IMR-90 (cell line): ENCODE measurements at regions not wholly inside any gene's neighbourhood (a gene's known extent, or its start where the extent isn't known, plus 50 kb on each side); places are given as distances from the start of the nearest gene placed in this dataset.

Experiments
- ATAC-seq: fragments of 200-7000 bp; cut with Tn5 transposase; 2 replicates; pipeline ENCODE4 v1.9.1; 2020; ENCODE audit warnings: low read depth, mild to moderate bottlenecking, moderate library complexity
- BruUV-seq: library from RNA; stranded (reverse); fragments of 400-500 nt; replicated peaks from 2 replicates; lab custom pipeline; 2021; lab: Mats Ljungman, UMichigan
- CTCF ChIA-PET: fragments of 300-600 bp; formaldehyde crosslinking; extraction: SDS; loops from one replicate; lab custom pipeline; 2021; ENCODE audit warnings: antibody characterized with exemption; lab: Yijun Ruan, JAX
- POLR2A ChIA-PET: fragments of 300-600 bp; sonication (Branson Sonifier 250); formaldehyde crosslinking; loops from one replicate; lab custom pipeline; 2022; ENCODE audit warnings: antibody characterized with exemption; ENCODE audit not compliant: unreplicated experiment; lab: Charles Lee
- DNase-seq: peaks from one replicate; pipeline ENCODE4 v3.0.0; 2013
- H2AFZ ChIP-seq: replicated peaks from 2 replicates; pipeline ENCODE3; 2013; ENCODE audit warnings: low read length, mild to moderate bottlenecking; ENCODE audit not compliant: poor library complexity
- H2AK5ac ChIP-seq: 2 replicates; pipeline ENCODE4 v1.6.1; 2013; ENCODE audit warnings: low read depth, low read length, inconsistent platforms
- H2AK9ac ChIP-seq: replicated peaks from 2 replicates; pipeline ENCODE3; 2013; ENCODE audit warnings: mild to moderate bottlenecking, low read depth, low read length, moderate library complexity; ENCODE audit not compliant: poor library complexity
- H2BK120ac ChIP-seq: 2 replicates; pipeline ENCODE4 v1.6.1; 2013; ENCODE audit warnings: low read depth, low read length, inconsistent platforms
- H2BK15ac ChIP-seq: 3 replicates; pipeline ENCODE4 v1.6.1; 2013; ENCODE audit warnings: low read depth, low read length, inconsistent platforms
- H2BK20ac ChIP-seq: 2 replicates; pipeline ENCODE4 v1.6.1; 2013; ENCODE audit warnings: low read depth, mild to moderate bottlenecking, inconsistent platforms, low read length, moderate library complexity
- H2BK5ac ChIP-seq: 2 replicates; pipeline ENCODE4 v1.6.1; 2013; ENCODE audit warnings: mild to moderate bottlenecking, low read depth, low read length, inconsistent platforms; ENCODE audit not compliant: poor library complexity, severe bottlenecking
- H3K14ac ChIP-seq: replicated peaks from 2 replicates; pipeline ENCODE4 v1.6.1; 2013; ENCODE audit warnings: low read depth, low read length, inconsistent platforms
- H3K18ac ChIP-seq: 2 replicates; pipeline ENCODE4 v1.6.1; 2013; ENCODE audit warnings: low read depth, low read length, control low read depth
- H3K23ac ChIP-seq: 2 replicates; pipeline ENCODE4 v1.6.1; 2013; ENCODE audit warnings: low read depth, low read length, inconsistent platforms
- H3K27ac ChIP-seq: 2 replicates; pipeline ENCODE4 v1.5.1; 2013; ENCODE audit warnings: mild to moderate bottlenecking, control low read depth, low read length; ENCODE audit not compliant: insufficient read depth
- H3K27me3 ChIP-seq: 2 replicates; pipeline ENCODE4 v1.6.1; 2013; ENCODE audit warnings: low read length; ENCODE audit not compliant: control insufficient read depth, insufficient read depth
- H3K36me3 ChIP-seq: 2 replicates; pipeline ENCODE4 v1.6.1; 2013; ENCODE audit warnings: low read length, mixed read lengths; ENCODE audit not compliant: control insufficient read depth, insufficient read depth
- H3K4ac ChIP-seq: 2 replicates; pipeline ENCODE4 v1.6.1; 2013; ENCODE audit warnings: low read depth, low read length, inconsistent platforms
- H3K4me1 ChIP-seq: 2 replicates; pipeline ENCODE4 v1.6.1; 2013; ENCODE audit warnings: low read length, mixed read lengths; ENCODE audit not compliant: control insufficient read depth, insufficient read depth
- H3K4me2 ChIP-seq: 2 replicates; pipeline ENCODE4 v1.6.1; 2013; ENCODE audit warnings: low read depth, mild to moderate bottlenecking, control low read depth, low read length, moderate library complexity
- H3K4me3 ChIP-seq: 2 replicates; pipeline ENCODE4 v1.5.1; 2013; ENCODE audit warnings: low read depth, mild to moderate bottlenecking, control low read depth, low read length, moderate library complexity; ENCODE audit not compliant: insufficient read depth
- H3K56ac ChIP-seq: 2 replicates; pipeline ENCODE4 v1.6.1; 2013; ENCODE audit warnings: low read length, inconsistent platforms; ENCODE audit not compliant: insufficient read depth; ENCODE audit errors: extremely low read depth
- H3K79me1 ChIP-seq, 2 experiments: 2 replicates each; pipeline ENCODE4 v1.6.1; 2013; ENCODE audit warnings: low read length in 2 of 2, inconsistent platforms in 1 of 2, low read depth in 1 of 2
- H3K9ac ChIP-seq: 2 replicates; pipeline ENCODE4 v1.6.1; 2013; ENCODE audit warnings: low read depth, low read length, control low read depth
- H3K9me1 ChIP-seq: 2 replicates; pipeline ENCODE4 v1.6.1; 2013; ENCODE audit warnings: low read length, inconsistent platforms; ENCODE audit not compliant: insufficient read depth
- H3K9me3 ChIP-seq: 2 replicates; pipeline ENCODE4 v1.6.1; 2013; ENCODE audit warnings: low read length; ENCODE audit not compliant: control insufficient read depth, insufficient read depth
- H4K20me1 ChIP-seq: 2 replicates; pipeline ENCODE4 v1.6.1; 2013; ENCODE audit warnings: low read length, inconsistent platforms; ENCODE audit not compliant: insufficient read depth
- H4K5ac ChIP-seq: 2 replicates; pipeline ENCODE4 v1.6.1; 2013; ENCODE audit warnings: mild to moderate bottlenecking, low read depth, low read length, control low read depth
- H4K8ac ChIP-seq, 2 experiments: 2 replicates each; pipeline ENCODE4 v1.6.1; 2013; ENCODE audit warnings: low read depth in 2 of 2, low read length in 2 of 2, control low read depth in 1 of 2, inconsistent platforms in 1 of 2
- H4K91ac ChIP-seq: 2 replicates; pipeline ENCODE4 v1.6.1; 2013; ENCODE audit warnings: low read depth, low read length, inconsistent platforms; ENCODE audit not compliant: insufficient read depth
- CEBPB ChIP-seq: IDR thresholded peaks from 2 replicates; pipeline ENCODE4 v1.6.1; 2012; ENCODE audit warnings: low read depth, low read length, improper control_type of control experiment
- CHD1 ChIP-seq: IDR thresholded peaks from 2 replicates; pipeline ENCODE4 v1.6.1; 2012; ENCODE audit warnings: low read depth, low read length, improper control_type of control experiment
- FOS ChIP-seq: fragments of 150-350 bp; IDR thresholded peaks from 2 replicates; pipeline ENCODE4 v1.6.1; 2016; ENCODE audit warnings: low read depth, low read length
- MAFK ChIP-seq: IDR thresholded peaks from 2 replicates; pipeline ENCODE4 v1.6.1; 2012; ENCODE audit warnings: low read depth, low read length, improper control_type of control experiment
- MAZ ChIP-seq: IDR thresholded peaks from 2 replicates; pipeline ENCODE4 v1.6.1; 2012; ENCODE audit warnings: low read depth, mild to moderate bottlenecking, low read length, improper control_type of control experiment, moderate library complexity, borderline replicate concordance
- MXI1 ChIP-seq: IDR thresholded peaks from 2 replicates; pipeline ENCODE4 v1.6.1; 2012; ENCODE audit warnings: low read depth, mild to moderate bottlenecking, low read length, moderate library complexity, borderline replicate concordance
- NFE2L2 ChIP-seq: fragments of 150-350 bp; IDR thresholded peaks from 2 replicates; pipeline ENCODE4 v1.6.1; 2016; ENCODE audit warnings: low read depth, mild to moderate bottlenecking, low read length
- POLR2A ChIP-seq: IDR thresholded peaks from 2 replicates; pipeline ENCODE4 v1.6.1; 2012; ENCODE audit warnings: mild to moderate bottlenecking, low read depth, low read length
- RAD21 ChIP-seq: IDR thresholded peaks from 2 replicates; pipeline ENCODE4 v1.6.1; 2012; ENCODE audit warnings: low read length, improper control_type of control experiment
- RCOR1 ChIP-seq: IDR thresholded peaks from 2 replicates; pipeline ENCODE4 v1.6.1; 2012; ENCODE audit warnings: mild to moderate bottlenecking, low read length, improper control_type of control experiment; ENCODE audit not compliant: insufficient replicate concordance
- RFX5 ChIP-seq: IDR thresholded peaks from 2 replicates; pipeline ENCODE4 v1.8.0; 2012; ENCODE audit warnings: low read depth, mild to moderate bottlenecking, low read length, moderate library complexity
- SMC3 ChIP-seq: fragments of 150-350 bp; IDR thresholded peaks from 2 replicates; pipeline ENCODE4 v1.6.1; 2016; ENCODE audit warnings: low read depth, mild to moderate bottlenecking, antibody characterized with exemption, low read length, moderate library complexity
- USF2 ChIP-seq: fragments of 150-350 bp; IDR thresholded peaks from 2 replicates; pipeline ENCODE4 v1.6.1; 2017; ENCODE audit warnings: mild to moderate bottlenecking, antibody characterized with exemption, low read length, low read depth
- WGBS, 2 experiments: methylation state at CpG; one replicate each; pipeline versions ENCODE4 v1.1.5 to v1.1.7; 2013; ENCODE audit warnings: missing lambda C conversion rate in 2 of 2; ENCODE audit not compliant: insufficient read length in 1 of 2; ENCODE audit errors: extremely low coverage in 2 of 2; 5-methylcytosine and 5-hydroxymethylcytosine counted together
- dilution Hi-C: fragments of 300-500 bp; cut with HindIII; formaldehyde crosslinking; loops from one replicate; pipeline ENCODE4 v1.14.3; 2018; ENCODE audit warnings: low sequenced_read_pairs; ENCODE audit not compliant: unreplicated experiment
- in situ Hi-C: fragments of 300-500 bp; cut with MboI; formaldehyde crosslinking; loops from 3 replicates; pipeline ENCODE4 v1.14.3; 2019; ENCODE audit warnings: low sequenced_read_pairs, inconsistent platforms, mixed read lengths
- intact Hi-C: fragments of 100-400 bp; cut with micrococcal nuclease; formaldehyde crosslinking; loops from 2 replicates; pipeline ENCODE4 v1.10.0; 2022
- TF ChIP-seq, protein P1 (sequence below): fragments of 150-350 bp; IDR thresholded peaks from 2 replicates; pipeline ENCODE4 v1.6.1; 2016; ENCODE audit warnings: low read depth, mild to moderate bottlenecking, low read length, moderate library complexity, borderline replicate concordance
- TF ChIP-seq, protein P2 (sequence below): conservative IDR thresholded peaks from 2 replicates; pipeline ENCODE4 v1.5.1; 2012; ENCODE audit warnings: mild to moderate bottlenecking, low read depth, low read length, improper control_type of control experiment

- peaks cover 36 to 63% of the 10 kb centered on the region in 2 experiments for H3K79me1 ChIP-seq
- H3K27me3 ChIP-seq, result no peaks in the 10 kb centered on the region
- ChIA-PET CTCF (no interaction called here), POLR2A (no interaction called here)
- H3K4me2 ChIP-seq, result no peak overlapping the region
- BruUV-seq, result no TSS peak
- H3K4ac ChIP-seq, result peak overlapping the region; percentile 73
- WGBS, 2 experiments, result 100% methylated on average over 1 of the region's 3 CpGs; no CpG with 5 or more reads in 1 of the 2 experiments
- H2BK5ac ChIP-seq, result peak overlapping the region; percentile 77
- dilution Hi-C loops, result no loop called here
- peak overlapping the region; percentile 94 for H2BK120ac ChIP-seq
- H4K8ac ChIP-seq, result peak overlapping the region; percentile 34 to 78; a peak in 3 of 4 replicates
- H4K91ac ChIP-seq, result peak overlapping the region; percentile 89
- H3K56ac ChIP-seq, result peak overlapping the region; percentile 39
- peak overlapping the region; percentile 87 for H3K14ac ChIP-seq
- H4K20me1 ChIP-seq, result no peaks in the 10 kb centered on the region
- no peaks in the 10 kb centered on the region for H3K36me3 ChIP-seq
- H3K4me3 ChIP-seq, result no peak overlapping the region
- in situ Hi-C loops, result no loop called here
- H2AK9ac ChIP-seq, result peak overlapping the region; percentile 2
- intact Hi-C loops, result no loop called here
- peak; percentile 82 for DNase-seq
- H3K9me3 ChIP-seq, result no peaks in the 10 kb centered on the region
- H3K4me1 ChIP-seq, result peaks cover 12% of the 10 kb centered on the region
- H3K9ac ChIP-seq, result no peak overlapping the region
- peak overlapping the region; percentile 72 for H2AK5ac ChIP-seq
- H3K23ac ChIP-seq, result peak overlapping the region; percentile 80
- peak overlapping the region; percentile 50 for H3K27ac ChIP-seq
- peak overlapping the region; percentile 53; the same call in 1 of the 2 replicates for H3K18ac ChIP-seq
- peaks cover 26% of the 10 kb centered on the region for H3K9me1 ChIP-seq
- peak overlapping the region; percentile 87 for H2BK20ac ChIP-seq
- H2BK15ac ChIP-seq, result peak overlapping the region; percentile 81; the same call in 2 of the 3 replicates
- H2AFZ ChIP-seq, result peak overlapping the region; percentile 35
- peak; percentile 73 for ATAC-seq
- peak overlapping the region; percentile 5; the same call in 1 of the 2 replicates for H4K5ac ChIP-seq
- TF ChIP-seq RAD21 (no peak), SMC3 (no peak), MXI1 (no peak), FOS (no peak), POLR2A (no peak), CHD1 (no peak), RCOR1 (no peak), RFX5 (no peak), USF2 (no peak), MAZ (no peak), MAFK (no peak), NFE2L2 (no peak), CEBPB (no peak)
- TF ChIP-seq, protein P1, sequence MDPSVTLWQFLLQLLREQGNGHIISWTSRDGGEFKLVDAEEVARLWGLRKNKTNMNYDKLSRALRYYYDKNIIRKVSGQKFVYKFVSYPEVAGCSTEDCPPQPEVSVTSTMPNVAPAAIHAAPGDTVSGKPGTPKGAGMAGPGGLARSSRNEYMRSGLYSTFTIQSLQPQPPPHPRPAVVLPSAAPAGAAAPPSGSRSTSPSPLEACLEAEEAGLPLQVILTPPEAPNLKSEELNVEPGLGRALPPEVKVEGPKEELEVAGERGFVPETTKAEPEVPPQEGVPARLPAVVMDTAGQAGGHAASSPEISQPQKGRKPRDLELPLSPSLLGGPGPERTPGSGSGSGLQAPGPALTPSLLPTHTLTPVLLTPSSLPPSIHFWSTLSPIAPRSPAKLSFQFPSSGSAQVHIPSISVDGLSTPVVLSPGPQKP, result no peak
- TF ChIP-seq, protein P2, sequence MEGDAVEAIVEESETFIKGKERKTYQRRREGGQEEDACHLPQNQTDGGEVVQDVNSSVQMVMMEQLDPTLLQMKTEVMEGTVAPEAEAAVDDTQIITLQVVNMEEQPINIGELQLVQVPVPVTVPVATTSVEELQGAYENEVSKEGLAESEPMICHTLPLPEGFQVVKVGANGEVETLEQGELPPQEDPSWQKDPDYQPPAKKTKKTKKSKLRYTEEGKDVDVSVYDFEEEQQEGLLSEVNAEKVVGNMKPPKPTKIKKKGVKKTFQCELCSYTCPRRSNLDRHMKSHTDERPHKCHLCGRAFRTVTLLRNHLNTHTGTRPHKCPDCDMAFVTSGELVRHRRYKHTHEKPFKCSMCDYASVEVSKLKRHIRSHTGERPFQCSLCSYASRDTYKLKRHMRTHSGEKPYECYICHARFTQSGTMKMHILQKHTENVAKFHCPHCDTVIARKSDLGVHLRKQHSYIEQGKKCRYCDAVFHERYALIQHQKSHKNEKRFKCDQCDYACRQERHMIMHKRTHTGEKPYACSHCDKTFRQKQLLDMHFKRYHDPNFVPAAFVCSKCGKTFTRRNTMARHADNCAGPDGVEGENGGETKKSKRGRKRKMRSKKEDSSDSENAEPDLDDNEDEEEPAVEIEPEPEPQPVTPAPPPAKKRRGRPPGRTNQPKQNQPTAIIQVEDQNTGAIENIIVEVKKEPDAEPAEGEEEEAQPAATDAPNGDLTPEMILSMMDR, result no peak
These were observed 69.2 kb downstream of the MARCHF4 start for GRCh38 chr2:216302981-216303676.
